Calu3 (cell line): ENCODE measurements at regions not wholly inside any gene's neighbourhood (a gene's known extent, or its start where the extent isn't known, plus 50 kb on each side); places are given as distances from the start of the nearest gene placed in this dataset.

Experiments used
- BruUV-seq: library from RNA; stranded (reverse); fragments of 400-500 nt; replicated peaks from 2 replicates; lab custom pipeline; 2021; lab: Mats Ljungman, UMichigan
- CTCF ChIA-PET: fragments of 300-600 bp; sonication (Branson Sonifier 250); formaldehyde crosslinking; loops from one replicate; lab custom pipeline; 2022; ENCODE audit warnings: antibody characterized with exemption; lab: Charles Lee
- DNase-seq: peaks from one replicate; pipeline ENCODE4 v3.0.0; 2022
- H3K27ac Mint-ChIP-seq: one replicate; pipeline ENCODE4 v1.8.0; 2022; ENCODE audit warnings: mixed read lengths; ENCODE audit not compliant: unreplicated experiment
- H3K27me3 Mint-ChIP-seq: one replicate; pipeline ENCODE4 v1.8.0; 2022; ENCODE audit warnings: mixed read lengths; ENCODE audit not compliant: unreplicated experiment
- H3K36me3 Mint-ChIP-seq: one replicate; pipeline ENCODE4 v1.8.0; 2022; ENCODE audit warnings: mild to moderate bottlenecking, moderate library complexity, mixed read lengths; ENCODE audit not compliant: insufficient read depth, unreplicated experiment
- H3K4me1 Mint-ChIP-seq: one replicate; pipeline ENCODE4 v1.8.0; 2022; ENCODE audit warnings: mild to moderate bottlenecking, low read depth, mixed read lengths; ENCODE audit not compliant: unreplicated experiment
- H3K4me3 Mint-ChIP-seq: one replicate; pipeline ENCODE4 v1.8.0; 2022; ENCODE audit warnings: mild to moderate bottlenecking, low read depth, moderate library complexity, mixed read lengths; ENCODE audit not compliant: unreplicated experiment
- H3K9me3 Mint-ChIP-seq: one replicate; pipeline ENCODE4 v1.8.0; 2022; ENCODE audit warnings: low read depth, mixed read lengths; ENCODE audit not compliant: unreplicated experiment
- CTCF ChIP-seq: fragments of 200-600 bp; IDR thresholded peaks from one replicate; pipeline ENCODE4 v1.8.0; 2022; ENCODE audit warnings: antibody characterized with exemption; ENCODE audit not compliant: unreplicated experiment
- intact Hi-C: fragments of 100-400 bp; cut with micrococcal nuclease; formaldehyde crosslinking; loops from one replicate; pipeline ENCODE4 v1.10.0; 2022; ENCODE audit not compliant: unreplicated experiment

- Mint-ChIP-seq H3K27me3 (peaks cover 30% of the 10 kb centered on the region), H3K36me3 (no peaks in the 10 kb centered on the region), H3K27ac (no peak overlapping the region), H3K9me3 (no peaks in the 10 kb centered on the region), H3K4me1 (no peaks in the 10 kb centered on the region), H3K4me3 (no peak overlapping the region)
- no TSS peak for BruUV-seq
- DNase-seq: no peak
- intact Hi-C loops: no loop called here
- CTCF ChIA-PET: no interaction called here
- no peak for TF ChIP-seq CTCF
Observed at GRCh38 chr10:29214551-29214950, 74.3 kb upstream of the LYZL1 start.

- intact Hi-C loops: no loop called here
- Mint-ChIP-seq H3K4me3 (no peak overlapping the region), H3K36me3 (no peaks in the 10 kb centered on the region), H3K9me3 (no peaks in the 10 kb centered on the region), H3K27me3 (peaks cover 46% of the 10 kb centered on the region), H3K4me1 (no peaks in the 10 kb centered on the region), H3K27ac (no peak overlapping the region)
- no peak for TF ChIP-seq CTCF
- CTCF ChIA-PET: no interaction called here
- no peak for DNase-seq
- BruUV-seq: no TSS peak
Observed at GRCh38 chr10:29217292-29217738, 71.6 kb upstream of the LYZL1 start.

GRCh38 chr10:29223326-29223725 is 65.5 kb upstream of the LYZL1 start:
- Mint-ChIP-seq H3K36me3 (no peaks in the 10 kb centered on the region), H3K4me3 (no peak overlapping the region), H3K27me3 (peaks cover 45% of the 10 kb centered on the region), H3K27ac (no peak overlapping the region), H3K4me1 (no peaks in the 10 kb centered on the region), H3K9me3 (no peaks in the 10 kb centered on the region)
- no TSS peak for BruUV-seq
- no peak for TF ChIP-seq CTCF
- intact Hi-C loops: no loop called here
- CTCF ChIA-PET: interaction anchor here (0.5 kb wide), 1 partner anchor 11 kb away, joined by 6 read pairs; no protein-coding TSS in a partner anchor
- no peak for DNase-seq

- TF ChIP-seq CTCF: no peak
- no peaks in the 10 kb centered on the region for H3K4me1 Mint-ChIP-seq
- no peak for DNase-seq
- H3K9me3 Mint-ChIP-seq: no peaks in the 10 kb centered on the region
- intact Hi-C loops: no loop called here
- H3K27ac Mint-ChIP-seq: no peak overlapping the region
- BruUV-seq: no TSS peak
- H3K27me3 Mint-ChIP-seq: peaks cover 37% of the 10 kb centered on the region
- H3K36me3 Mint-ChIP-seq: no peaks in the 10 kb centered on the region
- CTCF ChIA-PET: no interaction called here
- no peak overlapping the region for H3K4me3 Mint-ChIP-seq
Observed at GRCh38 chr10:29224631-29225030, 64.2 kb upstream of the LYZL1 start.
